PC-3 (cell line): ENCODE measurements at regions not wholly inside any gene's neighbourhood (a gene's known extent, or its start where the extent isn't known, plus 50 kb on each side); places are given as distances from the start of the nearest gene placed in this dataset.
A peak's percentile ranks its signal among the peaks of the same experiment; 100 is the strongest.

ENCODE experiments used
- ATAC-seq: fragments of 200-7000 bp; cut with Tn5 transposase; 2 replicates; pipeline ENCODE4 v1.9.1; 2020; ENCODE audit warnings: mild to moderate bottlenecking, moderate library complexity
- BruUV-seq: library from RNA; stranded (reverse); fragments of 400-500 nt; replicated peaks from 2 replicates; lab custom pipeline; 2021; lab: Mats Ljungman, UMichigan
- CTCF ChIA-PET: fragments of 300-600 bp; sonication (Branson Sonifier 250); formaldehyde crosslinking; loops from one replicate; lab custom pipeline; 2022; ENCODE audit warnings: antibody characterized with exemption; lab: Charles Lee
- POLR2A ChIA-PET: fragments of 300-600 bp; sonication (Branson Sonifier 250); formaldehyde crosslinking; loops from one replicate; lab custom pipeline; 2022; ENCODE audit warnings: antibody characterized with exemption; ENCODE audit not compliant: unreplicated experiment; lab: Charles Lee
- DNase-seq: peaks from one replicate; pipeline ENCODE4 v3.0.0-alpha.2; 2015
- H2AFZ ChIP-seq: fragments of 300-600 bp; sonication (generic); 2 replicates; pipeline ENCODE4 v1.6.0; 2016; ENCODE audit warnings: antibody characterized with exemption, low read length
- H3F3A ChIP-seq: fragments of 300-600 bp; sonication (generic); one replicate; pipeline ENCODE4 v1.6.0; 2017; ENCODE audit warnings: antibody characterized with exemption, low read length, control low read depth, mild to moderate bottlenecking; ENCODE audit not compliant: unreplicated experiment
- H3K27ac ChIP-seq: fragments of 300-600 bp; sonication (generic); 2 replicates; pipeline ENCODE4 v1.5.1; 2016; ENCODE audit warnings: mild to moderate bottlenecking, low read length
- H3K27me3 ChIP-seq: fragments of 300-600 bp; sonication (generic); 2 replicates; pipeline ENCODE4 v1.6.1; 2016; ENCODE audit warnings: low read length, mixed read lengths
- H3K36me3 ChIP-seq: fragments of 300-600 bp; sonication (generic); 2 replicates; pipeline ENCODE4 v1.6.1; 2016; ENCODE audit warnings: low read depth, mixed run types, low read length, mixed read lengths
- H3K4me1 ChIP-seq: fragments of 300-600 bp; sonication (generic); 2 replicates; pipeline ENCODE4 v1.5.1; 2016; ENCODE audit warnings: low read length; ENCODE audit not compliant: insufficient read depth
- H3K4me2 ChIP-seq: fragments of 300-600 bp; sonication (generic); 2 replicates; pipeline ENCODE4 v1.6.0; 2016; ENCODE audit warnings: low read length
- H3K4me3 ChIP-seq: fragments of 300-600 bp; sonication (generic); 2 replicates; pipeline ENCODE4 v1.5.1; 2016; ENCODE audit warnings: mild to moderate bottlenecking, low read length, mixed read lengths
- H3K79me2 ChIP-seq: fragments of 300-600 bp; sonication (generic); 2 replicates; pipeline ENCODE4 v1.6.1; 2017; ENCODE audit warnings: low read length, mixed read lengths
- H3K9ac ChIP-seq: fragments of 300-600 bp; sonication (generic); 2 replicates; pipeline ENCODE4 v1.6.0; 2016; ENCODE audit warnings: mild to moderate bottlenecking, low read length
- H3K9me2 ChIP-seq: fragments of 300-600 bp; sonication (generic); replicated peaks from 2 replicates; pipeline ENCODE4 v1.6.1; 2016; ENCODE audit warnings: mixed run types, low read length, mixed read lengths
- H3K9me3 ChIP-seq: fragments of 300-600 bp; sonication (generic); 2 replicates; pipeline ENCODE4 v1.6.1; 2016; ENCODE audit warnings: low read length, mixed read lengths
- H4K20me1 ChIP-seq: fragments of 300-600 bp; sonication (generic); 2 replicates; pipeline ENCODE4 v1.6.1; 2016; ENCODE audit warnings: low read length, mixed read lengths
- CTCF ChIP-seq: fragments of 300-600 bp; sonication (generic); conservative IDR thresholded peaks from 2 replicates; pipeline ENCODE4 v1.5.1; 2017; ENCODE audit warnings: antibody characterized with exemption, low read depth, mild to moderate bottlenecking, low read length
- EZH2 ChIP-seq: fragments of 300-600 bp; sonication (generic); IDR thresholded peaks from one replicate; pipeline ENCODE4 v1.6.1; 2017; ENCODE audit warnings: antibody characterized with exemption, mild to moderate bottlenecking, low read length; ENCODE audit not compliant: unreplicated experiment
- EZH2phosphoT487 ChIP-seq: fragments of 300-600 bp; sonication (generic); IDR thresholded peaks from 2 replicates; pipeline ENCODE4 v1.6.1; 2018; ENCODE audit warnings: mild to moderate bottlenecking, antibody characterized with exemption, low read length, borderline replicate concordance
- intact Hi-C: fragments of 100-400 bp; cut with micrococcal nuclease; formaldehyde crosslinking; loops from 2 replicates; pipeline ENCODE4 v1.9.0; 2023

- Histone ChIP-seq H3K9me3 (no peaks in the 10 kb centered on the region), H3K9ac (no peak overlapping the region), H3K4me3 (no peak overlapping the region), H3K4me2 (no peak overlapping the region), H3K4me1 (peaks cover 4% of the 10 kb centered on the region), H3K27ac (no peak overlapping the region), H2AFZ (no peak overlapping the region), H4K20me1 (no peaks in the 10 kb centered on the region), H3K79me2 (no peaks in the 10 kb centered on the region), H3K9me2 (no peaks in the 10 kb centered on the region), H3K27me3 (no peaks in the 10 kb centered on the region), H3F3A (no peaks in the 10 kb centered on the region), H3K36me3 (no peaks in the 10 kb centered on the region)
- ATAC-seq (no peak), DNase-seq (no peak)
- ChIA-PET CTCF (no interaction called here), POLR2A (no interaction called here)
- intact Hi-C loops: no loop called here
- BruUV-seq: no TSS peak
- TF ChIP-seq CTCF: no peak
- no peak for TF ChIP-seq EZH2phosphoT487
- TF ChIP-seq EZH2: no peak
Measured at GRCh38 chr9:80383331-80383730, 811.6 kb downstream of the TLE4 start.

GRCh38 chr9:80382211-80382891, 810.6 kb downstream of the TLE4 start:
- Histone ChIP-seq H3K9me2 (no peaks in the 10 kb centered on the region), H3K9me3 (no peaks in the 10 kb centered on the region), H3K4me2 (no peak overlapping the region), H3K4me3 (no peak overlapping the region), H3F3A (no peaks in the 10 kb centered on the region), H3K9ac (no peak overlapping the region), H3K79me2 (no peaks in the 10 kb centered on the region), H3K36me3 (no peaks in the 10 kb centered on the region), H3K27me3 (no peaks in the 10 kb centered on the region), H4K20me1 (no peaks in the 10 kb centered on the region), H3K27ac (no peak overlapping the region), H2AFZ (no peak overlapping the region), H3K4me1 (peaks cover 7% of the 10 kb centered on the region)
- no TSS peak for BruUV-seq
- CTCF ChIA-PET: no interaction called here
- ATAC-seq (no peak), DNase-seq (peak; percentile 2)
- TF ChIP-seq CTCF (no peak), EZH2 (no peak), EZH2phosphoT487 (no peak)
- POLR2A ChIA-PET: no interaction called here
- intact Hi-C loops: no loop called here

GRCh38 chr9:80380301-80380700, 808.5 kb downstream of the TLE4 start:
- no peak overlapping the region for H3K4me3 ChIP-seq
- no peaks in the 10 kb centered on the region for H3F3A ChIP-seq
- no peaks in the 10 kb centered on the region for H3K9me3 ChIP-seq
- H3K9ac ChIP-seq: no peak overlapping the region
- no peak overlapping the region for H3K4me2 ChIP-seq
- ATAC-seq (no peak), DNase-seq (no peak)
- peaks cover 7% of the 10 kb centered on the region for H3K4me1 ChIP-seq
- ChIA-PET POLR2A (no interaction called here), CTCF (no interaction called here)
- H3K27ac ChIP-seq: no peak overlapping the region
- no peak overlapping the region for H2AFZ ChIP-seq
- H4K20me1 ChIP-seq: no peaks in the 10 kb centered on the region
- H3K79me2 ChIP-seq: no peaks in the 10 kb centered on the region
- H3K27me3 ChIP-seq: no peaks in the 10 kb centered on the region
- H3K36me3 ChIP-seq: no peaks in the 10 kb centered on the region
- H3K9me2 ChIP-seq: no peaks in the 10 kb centered on the region
- no peak for TF ChIP-seq CTCF
- no peak for TF ChIP-seq EZH2phosphoT487
- no peak for TF ChIP-seq EZH2
- intact Hi-C loops: no loop called here
- BruUV-seq: no TSS peak
